ENCODE measurements at regions not wholly inside any gene's neighbourhood (a gene's known extent, or its start where the extent isn't known, plus 50 kb on each side); places are given as distances from the start of the nearest gene placed in this dataset.

GRCh38 chr13:22486490-22486889 lies 694.3 kb upstream of the SGCG start:
- no peaks in the 10 kb centered on the region for H3K27me3 Mint-ChIP-seq (ENCODE audit: low read depth)
- no peak for DNase-seq (ENCODE audit: low spot score in 2 of 2, unreplicated experiment in 2 of 2)
- TF ChIP-seq CTCF (IDR thresholded peaks at IDR 0.05; ENCODE audit: unreplicated experiment): no peak
- peak overlapping the region; percentile 88 for H3K27ac Mint-ChIP-seq
- H3K4me1 Mint-ChIP-seq: peaks cover 31% of the 10 kb centered on the region
- no peak overlapping the region for H3K4me3 Mint-ChIP-seq
- peaks cover 21% of the 10 kb centered on the region for H3K9me3 Mint-ChIP-seq
- H3K36me3 Mint-ChIP-seq: no peaks in the 10 kb centered on the region

GRCh38 chr13:22487932-22488331 lies 692.8 kb upstream of the SGCG start:
- peak overlapping the region; percentile 88 for H3K27ac Mint-ChIP-seq
- H3K9me3 Mint-ChIP-seq: peaks cover 22% of the 10 kb centered on the region
- DNase-seq (ENCODE audit: low spot score in 2 of 2, unreplicated experiment in 2 of 2): no peak
- H3K4me1 Mint-ChIP-seq: peaks cover 29% of the 10 kb centered on the region
- no peak for TF ChIP-seq CTCF (IDR thresholded peaks at IDR 0.05; ENCODE audit: unreplicated experiment)
- no peaks in the 10 kb centered on the region for H3K27me3 Mint-ChIP-seq (ENCODE audit: low read depth)
- no peak overlapping the region for H3K4me3 Mint-ChIP-seq
- H3K36me3 Mint-ChIP-seq: no peaks in the 10 kb centered on the region

- Mint-ChIP-seq H3K27me3 (ENCODE audit: low read depth) (no peaks in the 10 kb centered on the region), H3K4me3 (no peak overlapping the region), H3K4me1 (peaks cover 31% of the 10 kb centered on the region), H3K27ac (peak overlapping the region; percentile 37), H3K9me3 (peaks cover 26% of the 10 kb centered on the region), H3K36me3 (peaks cover 5% of the 10 kb centered on the region)
- no peak for DNase-seq (ENCODE audit: low spot score in 2 of 2, unreplicated experiment in 2 of 2)
- no peak for TF ChIP-seq CTCF (IDR thresholded peaks at IDR 0.05; ENCODE audit: unreplicated experiment)
Observed at GRCh38 chr13:22489771-22490170, 691.0 kb upstream of the SGCG start.

- H3K4me1 Mint-ChIP-seq: peaks cover 46% of the 10 kb centered on the region
- H3K27ac Mint-ChIP-seq: peak overlapping the region; percentile 45
- no peak overlapping the region for H3K4me3 Mint-ChIP-seq
- H3K9me3 Mint-ChIP-seq: peaks cover 26% of the 10 kb centered on the region
- no peak for DNase-seq (ENCODE audit: low spot score in 2 of 2, unreplicated experiment in 2 of 2)
- peaks cover 5% of the 10 kb centered on the region for H3K36me3 Mint-ChIP-seq
- no peak for TF ChIP-seq CTCF (IDR thresholded peaks at IDR 0.05; ENCODE audit: unreplicated experiment)
- H3K27me3 Mint-ChIP-seq (ENCODE audit: low read depth): no peaks in the 10 kb centered on the region
Observed at GRCh38 chr13:22495819-22496218, 685.0 kb upstream of the SGCG start.

GRCh38 chr13:22496803-22497508 lies 683.8 kb upstream of the SGCG start:
- no peak for TF ChIP-seq CTCF (IDR thresholded peaks at IDR 0.05; ENCODE audit: unreplicated experiment)
- Mint-ChIP-seq H3K4me3 (no peak overlapping the region), H3K27me3 (ENCODE audit: low read depth) (no peaks in the 10 kb centered on the region), H3K9me3 (peaks cover 19% of the 10 kb centered on the region), H3K4me1 (peaks cover 46% of the 10 kb centered on the region), H3K27ac (peak overlapping the region; percentile 53), H3K36me3 (peaks cover 5% of the 10 kb centered on the region)
- no peak for DNase-seq (ENCODE audit: low spot score in 2 of 2, unreplicated experiment in 2 of 2)

All from mesothelial cell of epicardium (in vitro differentiated cells).